ENCODE measurements at regions not wholly inside any gene's neighbourhood (a gene's known extent, or its start where the extent isn't known, plus 50 kb on each side); places are given as distances from the start of the nearest gene placed in this dataset.
"Not testable (repeated sequence)": the region's sequence is repeated elsewhere in the genome, so short reads cannot be mapped to it uniquely, and the experiment has no call there.

DNA sequence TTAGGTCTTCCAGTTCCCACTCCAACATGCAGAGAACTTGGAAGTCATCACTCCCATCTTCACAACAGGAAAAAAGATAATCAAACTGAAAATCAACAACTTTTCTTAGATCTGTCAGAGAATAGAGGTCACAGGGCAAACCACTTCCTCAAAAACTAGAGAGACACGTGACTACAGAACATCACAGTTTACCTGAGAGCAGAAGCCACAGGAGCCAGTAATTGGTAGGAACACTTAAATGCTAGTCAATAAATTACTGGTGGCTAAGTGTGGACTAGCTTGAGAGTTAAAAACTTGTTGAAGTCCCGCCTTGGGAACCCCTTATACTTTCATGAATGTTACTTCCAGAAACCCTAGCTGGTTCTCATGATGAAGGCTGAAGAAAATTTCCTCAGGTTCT, 81.1 kb downstream of the THSD1 start:
- DNase-seq (ENCODE audit: low read depth in 2 of 2); H3K4me3 ChIP-seq (replicated peaks in 1 of 2; ENCODE audit: low read depth in 2 of 2, low read length in 2 of 2): not testable (repeated sequence)

DNA sequence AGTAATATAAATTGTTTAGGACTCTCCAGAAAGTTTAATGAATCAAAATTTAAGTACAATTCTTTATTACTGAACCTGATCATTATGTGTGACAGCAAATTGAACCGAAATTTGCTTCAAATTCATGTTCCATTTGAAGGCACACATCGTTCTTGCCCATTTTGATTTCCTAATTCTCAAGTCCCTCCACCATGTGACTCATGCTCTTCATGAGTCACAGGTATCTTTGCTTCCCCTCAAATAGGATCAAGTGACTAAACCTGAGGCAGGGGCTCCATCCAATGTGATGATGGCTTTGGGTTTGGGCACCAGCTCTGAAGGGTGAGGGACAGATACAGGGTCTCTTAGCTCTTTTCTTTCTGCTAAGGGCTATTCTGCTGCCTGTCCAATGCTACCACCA, 86.1 kb downstream of the THSD1 start:
- H3K4me3 ChIP-seq (replicated peaks in 1 of 2; ENCODE audit: low read depth in 2 of 2, low read length in 2 of 2), result no peak overlapping the region
- TF ChIP-seq, protein P1, sequence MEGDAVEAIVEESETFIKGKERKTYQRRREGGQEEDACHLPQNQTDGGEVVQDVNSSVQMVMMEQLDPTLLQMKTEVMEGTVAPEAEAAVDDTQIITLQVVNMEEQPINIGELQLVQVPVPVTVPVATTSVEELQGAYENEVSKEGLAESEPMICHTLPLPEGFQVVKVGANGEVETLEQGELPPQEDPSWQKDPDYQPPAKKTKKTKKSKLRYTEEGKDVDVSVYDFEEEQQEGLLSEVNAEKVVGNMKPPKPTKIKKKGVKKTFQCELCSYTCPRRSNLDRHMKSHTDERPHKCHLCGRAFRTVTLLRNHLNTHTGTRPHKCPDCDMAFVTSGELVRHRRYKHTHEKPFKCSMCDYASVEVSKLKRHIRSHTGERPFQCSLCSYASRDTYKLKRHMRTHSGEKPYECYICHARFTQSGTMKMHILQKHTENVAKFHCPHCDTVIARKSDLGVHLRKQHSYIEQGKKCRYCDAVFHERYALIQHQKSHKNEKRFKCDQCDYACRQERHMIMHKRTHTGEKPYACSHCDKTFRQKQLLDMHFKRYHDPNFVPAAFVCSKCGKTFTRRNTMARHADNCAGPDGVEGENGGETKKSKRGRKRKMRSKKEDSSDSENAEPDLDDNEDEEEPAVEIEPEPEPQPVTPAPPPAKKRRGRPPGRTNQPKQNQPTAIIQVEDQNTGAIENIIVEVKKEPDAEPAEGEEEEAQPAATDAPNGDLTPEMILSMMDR (IDR thresholded peaks at IDR 0.05; ENCODE audit: low read depth, low read length), result no peak
- peak in 1 of 2 donors; percentile 37 for DNase-seq (ENCODE audit: low read depth in 2 of 2)

DNA sequence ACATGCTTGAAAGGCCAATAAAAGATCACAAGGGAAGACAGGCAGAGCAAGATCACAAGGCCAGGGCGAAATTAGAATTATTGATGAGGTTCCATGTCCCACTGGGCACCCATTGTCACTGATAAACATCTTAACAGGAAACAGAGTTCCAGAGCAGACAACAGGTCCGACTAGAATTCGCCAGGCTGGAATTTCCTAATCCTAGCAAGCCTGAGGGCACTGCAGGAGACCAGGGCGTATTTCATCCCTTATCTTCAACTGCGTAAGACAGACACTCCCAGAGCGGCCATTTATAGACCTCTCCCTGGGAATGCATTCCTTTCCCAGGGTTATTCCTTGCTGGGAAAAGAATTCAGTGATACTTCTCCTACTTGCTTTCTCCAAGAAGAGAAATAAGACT, 96.1 kb downstream of the THSD1 start:
- H3K4me3 ChIP-seq (replicated peaks in 1 of 2; ENCODE audit: low read depth in 2 of 2, low read length in 2 of 2); DNase-seq (ENCODE audit: low read depth in 2 of 2): not testable (repeated sequence)

DNA sequence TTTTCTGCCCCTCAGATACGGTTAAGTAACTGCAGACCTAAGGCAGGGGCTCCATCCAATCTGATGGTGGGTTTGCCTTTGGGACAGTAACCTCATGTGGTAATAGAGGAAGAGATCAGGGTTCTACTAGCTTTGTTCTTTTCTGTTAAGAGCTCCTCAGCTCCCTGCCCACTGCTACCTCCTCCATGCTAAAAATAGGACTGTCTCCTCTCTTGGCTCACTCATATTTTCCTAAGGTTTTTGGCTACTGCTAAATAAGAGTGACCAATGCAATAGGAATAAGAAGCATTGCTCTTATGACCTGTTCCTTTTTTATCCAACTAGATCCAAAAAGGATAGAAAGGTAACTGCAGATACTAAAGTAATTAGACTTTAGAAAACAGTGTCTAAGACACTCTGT, 99.6 kb downstream of the THSD1 start:
- not testable (repeated sequence) for H3K4me3 ChIP-seq (replicated peaks in 1 of 2; ENCODE audit: low read depth in 2 of 2, low read length in 2 of 2); DNase-seq (ENCODE audit: low read depth in 2 of 2)

DNA sequence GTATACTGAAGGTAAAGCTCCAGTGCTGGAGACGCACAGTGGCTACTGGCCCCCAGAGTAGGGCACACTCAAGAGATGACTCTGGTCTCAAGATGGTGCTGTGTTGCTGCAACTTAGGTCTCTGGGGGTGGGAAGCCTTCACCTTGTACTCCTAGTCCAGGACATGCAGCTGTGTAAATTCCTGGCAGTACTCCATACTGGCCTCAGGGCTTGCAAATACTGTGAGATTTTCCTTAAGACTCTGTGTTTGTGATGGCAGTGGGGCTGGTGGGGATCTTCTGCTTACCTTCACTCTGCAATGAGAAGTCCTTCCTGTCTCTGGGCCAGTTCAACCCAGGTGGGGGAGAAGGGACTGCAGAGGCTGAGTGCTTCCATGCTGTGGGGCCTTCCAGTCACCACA, 102.9 kb downstream of the THSD1 start:
- H3K4me3 ChIP-seq (replicated peaks in 1 of 2; ENCODE audit: low read depth in 2 of 2, low read length in 2 of 2); DNase-seq (ENCODE audit: low read depth in 2 of 2): not testable (repeated sequence)

DNA sequence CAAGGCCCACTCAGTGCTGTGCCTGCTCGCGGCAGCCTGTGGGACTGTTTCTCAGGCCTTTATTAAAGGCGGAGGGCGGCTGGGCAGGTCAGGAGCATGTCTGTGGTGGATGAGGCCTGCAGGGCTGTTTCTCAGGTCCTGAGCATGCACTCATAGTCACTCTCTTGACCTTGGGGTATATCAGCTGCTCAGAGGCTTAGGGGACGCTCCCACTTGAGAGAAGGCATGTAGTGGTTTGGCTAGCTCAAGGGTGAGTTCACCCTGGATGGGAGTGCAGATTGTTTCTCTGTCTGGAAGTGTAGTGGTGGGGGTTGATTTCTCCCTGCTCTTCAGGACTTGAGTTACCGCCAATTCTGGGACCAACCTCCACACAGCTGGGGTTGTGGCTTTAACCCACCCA, 103.3 kb downstream of the THSD1 start:
- H3K4me3 ChIP-seq (replicated peaks in 1 of 2; ENCODE audit: low read depth in 2 of 2, low read length in 2 of 2); DNase-seq (ENCODE audit: low read depth in 2 of 2): not testable (repeated sequence)

DNA sequence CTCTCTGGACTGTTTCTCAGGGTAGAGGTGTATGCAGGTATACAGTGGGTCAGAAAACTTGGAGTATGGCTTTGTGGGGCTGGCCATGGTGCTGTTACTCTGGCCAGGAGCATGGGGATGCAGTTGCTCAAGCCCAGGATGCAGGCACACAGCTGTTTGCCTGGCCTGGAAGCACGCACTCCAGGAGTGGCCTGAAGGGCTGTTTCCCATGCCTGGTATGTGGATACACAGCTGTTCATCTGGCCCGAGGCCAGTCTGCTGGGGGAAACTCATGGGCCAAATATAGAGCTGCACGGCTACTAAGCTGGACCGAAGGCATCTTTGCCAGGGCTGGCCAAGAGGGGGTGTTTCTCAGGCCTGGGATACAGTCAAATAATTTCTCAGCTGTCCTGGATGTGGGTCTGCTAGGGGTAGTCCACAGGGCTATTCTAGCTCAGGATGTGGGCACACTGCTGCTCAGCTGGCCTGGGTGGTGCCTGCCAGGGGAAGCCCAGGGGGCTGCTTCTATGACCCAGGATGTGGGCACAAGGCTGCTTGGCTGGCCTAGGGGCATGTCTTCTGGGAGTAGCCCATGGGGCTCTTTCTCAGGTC, 104.1 kb downstream of the THSD1 start:
- DNase-seq (ENCODE audit: low read depth in 2 of 2), result peak; percentile 6 to 13
- not testable (repeated sequence) for H3K4me3 ChIP-seq (replicated peaks in 1 of 2; ENCODE audit: low read depth in 2 of 2, low read length in 2 of 2)

DNA sequence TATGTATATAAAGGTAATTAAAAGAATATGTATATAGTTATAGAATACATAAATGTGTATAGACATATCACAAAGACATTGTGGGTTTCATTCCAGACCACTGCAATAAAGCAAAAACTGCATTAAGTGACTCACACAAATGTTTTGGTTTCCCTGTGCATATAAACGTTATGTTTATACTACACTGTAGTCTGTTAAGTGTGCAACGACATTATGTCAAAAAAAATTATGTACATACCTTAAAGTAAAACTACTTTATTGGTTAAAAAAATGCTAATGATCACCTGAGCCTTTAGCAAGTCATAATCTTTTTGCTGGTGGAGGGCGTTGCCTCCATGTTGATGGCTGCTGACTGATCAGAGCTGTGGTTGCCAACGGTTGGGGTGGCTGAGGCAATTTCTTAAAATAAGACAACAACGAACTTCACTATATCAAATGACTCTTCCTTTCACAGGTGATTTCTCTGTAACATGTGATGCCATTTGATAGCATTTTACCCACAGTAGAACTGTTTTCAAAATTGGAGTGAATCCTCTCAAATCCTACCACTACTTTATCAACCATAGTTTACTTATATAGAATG, 107.8 kb downstream of the THSD1 start:
- DNase-seq (ENCODE audit: low read depth in 2 of 2); H3K4me3 ChIP-seq (replicated peaks in 1 of 2; ENCODE audit: low read depth in 2 of 2, low read length in 2 of 2): not testable (repeated sequence)

DNA sequence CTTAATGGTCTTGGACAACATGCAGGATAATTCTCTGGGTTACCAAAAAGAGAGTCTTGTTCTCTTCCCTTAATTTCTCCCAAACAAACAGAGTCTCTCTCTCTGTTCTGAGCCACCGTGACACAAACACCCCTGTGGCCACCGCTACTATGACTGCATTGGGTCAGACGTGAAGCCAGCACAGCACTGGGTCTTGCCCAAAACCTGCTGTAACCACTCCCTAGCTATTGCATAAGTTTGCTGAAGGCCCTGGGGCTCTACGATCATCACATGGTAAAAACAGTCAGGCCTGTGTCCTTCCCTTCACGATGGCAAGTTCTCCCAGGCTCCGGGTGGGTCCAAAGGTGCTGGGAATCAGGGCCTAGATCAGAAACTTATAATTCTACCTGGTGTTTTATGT, 117.1 kb downstream of the THSD1 start:
- not testable (repeated sequence) for H3K4me3 ChIP-seq (replicated peaks in 1 of 2; ENCODE audit: low read depth in 2 of 2, low read length in 2 of 2); DNase-seq (ENCODE audit: low read depth in 2 of 2)

DNA sequence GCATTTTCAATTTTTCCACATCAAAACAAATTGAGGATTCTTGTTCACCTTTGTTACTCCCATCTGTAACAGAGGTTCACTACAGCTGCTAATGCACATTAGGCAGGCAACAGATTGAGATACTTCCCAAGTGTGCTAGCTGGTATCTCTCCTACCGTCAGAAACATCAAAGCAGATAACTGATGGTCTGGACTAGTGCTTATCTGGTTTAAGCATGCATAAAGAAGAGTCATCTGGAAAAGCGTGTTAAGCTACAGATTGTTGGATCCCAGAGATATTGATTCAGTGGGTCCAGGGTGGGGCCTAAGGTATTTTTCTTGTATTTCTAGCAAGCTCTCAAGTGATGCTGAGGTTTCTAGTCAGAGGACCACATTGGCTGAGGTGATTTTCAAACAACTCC, 122.0 kb upstream of the NEK3 start:
- H3K4me3 ChIP-seq (replicated peaks in 1 of 2; ENCODE audit: low read depth in 2 of 2, low read length in 2 of 2), result not testable (repeated sequence)

DNA sequence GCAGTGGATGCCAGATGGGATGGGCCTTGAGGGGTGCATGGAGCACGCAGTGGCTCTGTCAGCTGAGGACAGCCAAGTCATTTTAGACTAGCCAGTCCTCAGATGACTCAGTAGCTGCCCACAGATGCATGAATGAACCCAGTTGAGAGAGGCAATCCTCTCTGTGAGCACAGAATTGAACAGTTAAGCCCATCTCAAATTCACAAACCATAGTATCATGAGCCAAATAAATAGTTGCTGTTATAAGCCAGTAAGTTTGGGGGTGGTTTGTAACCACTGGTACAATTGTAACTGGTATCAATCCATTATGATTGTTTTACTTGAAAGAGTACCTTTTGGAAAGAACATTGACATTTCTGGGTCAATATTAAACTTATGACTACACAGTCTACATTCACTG, 120.0 kb upstream of the NEK3 start:
- DNase-seq (ENCODE audit: low read depth in 2 of 2); H3K4me3 ChIP-seq (replicated peaks in 1 of 2; ENCODE audit: low read depth in 2 of 2, low read length in 2 of 2): not testable (repeated sequence)

More for the DNA sequence above, 122.0 kb upstream of the NEK3 start:
- DNase-seq (ENCODE audit: low read depth in 2 of 2), result not testable (repeated sequence)

DNA sequence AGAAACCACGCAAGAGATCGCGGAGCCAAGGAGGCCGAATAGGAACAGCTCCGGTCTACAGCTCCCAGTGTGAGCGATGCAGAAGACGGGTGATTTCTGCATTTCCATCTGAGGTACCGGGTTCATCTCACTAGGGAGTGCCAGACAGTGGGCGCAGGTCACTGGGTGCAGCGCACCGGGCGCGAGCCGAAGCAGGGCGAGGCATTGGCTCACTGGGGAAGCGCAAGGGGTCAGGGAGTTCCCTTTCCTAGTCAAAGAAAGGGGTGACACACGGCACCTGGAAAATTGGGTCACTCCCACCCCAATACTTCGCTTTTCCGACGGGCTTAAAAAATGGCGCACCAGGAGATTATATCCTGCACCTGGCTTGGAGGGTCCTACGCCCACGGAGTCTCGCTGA, 94.9 kb upstream of the NEK3 start:
- DNase-seq (ENCODE audit: low read depth in 2 of 2); H3K4me3 ChIP-seq (replicated peaks in 1 of 2; ENCODE audit: low read depth in 2 of 2, low read length in 2 of 2): not testable (repeated sequence)

DNA sequence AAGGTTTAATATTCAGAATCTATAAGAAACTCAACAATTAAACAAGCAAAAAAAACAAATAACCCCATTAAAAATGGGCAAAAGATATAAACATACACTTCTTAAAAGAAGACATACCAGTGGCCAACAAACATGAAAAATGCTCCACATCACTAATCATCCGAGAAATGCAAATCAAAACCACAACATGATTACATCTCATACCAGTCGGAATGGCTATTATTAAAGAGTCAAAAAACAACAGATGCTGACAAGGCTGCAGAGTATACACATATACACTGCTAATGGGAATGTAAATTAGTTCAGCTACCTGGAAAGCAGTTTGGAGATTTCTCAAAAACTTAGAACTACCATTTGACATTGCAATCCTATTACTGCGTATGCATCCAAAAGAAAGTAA, 81.4 kb upstream of the NEK3 start:
- not testable (repeated sequence) for H3K4me3 ChIP-seq (replicated peaks in 1 of 2; ENCODE audit: low read depth in 2 of 2, low read length in 2 of 2); DNase-seq (ENCODE audit: low read depth in 2 of 2)
